Keratinocyte (primary cell): ENCODE measurements at regions not wholly inside any gene's neighbourhood (a gene's known extent, or its start where the extent isn't known, plus 50 kb on each side); places are given as distances from the start of the nearest gene placed in this dataset.

ENCODE experiments used
- DNase-seq: peaks from one replicate; pipeline ENCODE4 v3.0.0-alpha.2; 2011; ENCODE audit warnings: low read depth, missing footprints, low spot score
- FAIRE-seq: peaks from 2 replicates; lab custom pipeline; 2011; peaks lifted over from hg19 to GRCh38; lab: Jason Lieb, UNC
- H2AFZ ChIP-seq: 2 replicates; pipeline ENCODE4 v1.6.0; 2012; ENCODE audit warnings: low read length, control low read depth, inconsistent platforms; ENCODE audit not compliant: control insufficient read depth
- H3K27ac ChIP-seq: 2 replicates; pipeline ENCODE4 v1.5.1; 2011; ENCODE audit warnings: low read length; ENCODE audit not compliant: control insufficient read depth, insufficient read depth
- H3K27me3 ChIP-seq: 3 replicates; pipeline ENCODE4 v1.6.0; 2011; ENCODE audit warnings: low read length; ENCODE audit not compliant: control insufficient read depth, insufficient read depth; ENCODE audit errors: extremely low read depth
- H3K36me3 ChIP-seq, 2 experiments: 2 replicates in 1 of 2; 3 replicates in 1 of 2; pipeline ENCODE4 v1.5.1; 2011; ENCODE audit warnings: low read length in 2 of 2, mild to moderate bottlenecking in 1 of 2; ENCODE audit not compliant: control insufficient read depth in 2 of 2, insufficient read depth in 2 of 2; ENCODE audit errors: extremely low read depth in 1 of 2
- H3K4me1 ChIP-seq: 3 replicates; pipeline ENCODE4 v1.5.1; 2011; ENCODE audit warnings: low read length; ENCODE audit not compliant: control insufficient read depth, insufficient read depth; ENCODE audit errors: extremely low read depth
- H3K4me2 ChIP-seq: 3 replicates; pipeline ENCODE4 v1.6.0; 2011; ENCODE audit warnings: low read depth, low read length; ENCODE audit not compliant: control insufficient read depth, insufficient read depth; ENCODE audit errors: extremely low read depth
- H3K4me3 ChIP-seq, 3 experiments: fragments of 200-600 bp in 1 of 3; sonication (generic) in 1 of 3; 2 replicates in 2 of 3; 3 replicates in 1 of 3; pipeline ENCODE4 v1.5.1; 2011 to 2016; ENCODE audit warnings: low read length in 3 of 3, mild to moderate bottlenecking in 3 of 3, control low read depth in 2 of 3, inconsistent platforms in 1 of 3, low read depth in 1 of 3, mixed read lengths in 1 of 3, mixed run types in 1 of 3, moderate library complexity in 1 of 3; ENCODE audit not compliant: control insufficient read depth in 2 of 3, insufficient read depth in 2 of 3; ENCODE audit errors: extremely low read depth in 1 of 3
- H3K79me2 ChIP-seq: 2 replicates; pipeline ENCODE4 v1.6.0; 2012; ENCODE audit warnings: low read length; ENCODE audit not compliant: control insufficient read depth, insufficient read depth
- H3K9ac ChIP-seq: 3 replicates; pipeline ENCODE4 v1.6.0; 2011; ENCODE audit warnings: low read length; ENCODE audit not compliant: control insufficient read depth, insufficient read depth; ENCODE audit errors: extremely low read depth
- H3K9me1 ChIP-seq: 3 replicates; pipeline ENCODE4 v1.6.0; 2011; ENCODE audit warnings: low read length; ENCODE audit not compliant: control insufficient read depth, insufficient read depth; ENCODE audit errors: extremely low read depth
- H3K9me3 ChIP-seq: 2 replicates; pipeline ENCODE4 v1.5.1; 2012; ENCODE audit warnings: low read depth, low read length; ENCODE audit not compliant: control insufficient read depth
- H4K20me1 ChIP-seq: 3 replicates; pipeline ENCODE4 v1.6.0; 2011; ENCODE audit warnings: low read length; ENCODE audit not compliant: control insufficient read depth, insufficient read depth; ENCODE audit errors: extremely low read depth
- CTCF ChIP-seq, 3 experiments: IDR thresholded peaks in 1 of 3; conservative IDR thresholded peaks in 1 of 3; optimal IDR thresholded peaks in 1 of 3; 2 replicates in 2 of 3; 3 replicates in 1 of 3; pipeline versions ENCODE3 to v1.5.1; 2011; ENCODE audit warnings: low read length in 3 of 3, mild to moderate bottlenecking in 3 of 3, moderate library complexity in 2 of 3, control low read depth in 1 of 3, inconsistent platforms in 1 of 3; ENCODE audit not compliant: insufficient read depth in 2 of 3; ENCODE audit errors: extremely low read depth in 1 of 3
- EZH2 ChIP-seq: IDR thresholded peaks from one replicate; pipeline ENCODE4 v1.6.1; 2012; ENCODE audit warnings: inconsistent platforms, mild to moderate bottlenecking, low read length, moderate library complexity
- dilution Hi-C: fragments of 300-500 bp; cut with MboI; formaldehyde crosslinking; loops from one replicate; pipeline ENCODE4 v1.7.0; 2020; ENCODE audit warnings: low sequenced_read_pairs; ENCODE audit not compliant: extremely low pct_ligation_motif_present

- no peaks in the 10 kb centered on the region for H3K9me3 ChIP-seq
- peaks cover 37% of the 10 kb centered on the region for H3K4me1 ChIP-seq
- peaks cover 3% of the 10 kb centered on the region for H3K79me2 ChIP-seq
- TF ChIP-seq EZH2 (no peak), CTCF (optimal IDR thresholded peaks at IDR 0.05 in 1 of 3, IDR thresholded peaks at IDR 0.05 in 1 of 3, conservative IDR thresholded peaks at IDR 0.05 in 1 of 3; ENCODE audit: extremely low read depth in 1 of 3, insufficient read depth in 2 of 3, low read length in 3 of 3) (no peak)
- no peaks in the 10 kb centered on the region for H3K36me3 ChIP-seq
- peak overlapping the region; percentile 20 for H3K9ac ChIP-seq
- H3K4me2 ChIP-seq: peak overlapping the region; percentile 80
- no peaks in the 10 kb centered on the region for H3K9me1 ChIP-seq
- H3K27ac ChIP-seq: peak overlapping the region; percentile 57
- no peaks in the 10 kb centered on the region for H4K20me1 ChIP-seq
- FAIRE-seq: peak; percentile 95
- H3K4me3 ChIP-seq: peak overlapping the region in 1 of 3 experiments; percentile 30
- no peaks in the 10 kb centered on the region for H3K27me3 ChIP-seq
- dilution Hi-C loops: no loop called here
- H2AFZ ChIP-seq: peak overlapping the region; percentile 23
- DNase-seq: no peak
Measured at GRCh38 chr9:589723-590122, 251.8 kb upstream of the DMRT1 start.

GRCh38 chr9:591292-591691 lies 250.2 kb upstream of the DMRT1 start:
- no peak overlapping the region for H2AFZ ChIP-seq
- H3K4me2 ChIP-seq: peak overlapping the region; percentile 80
- no peak for TF ChIP-seq EZH2
- no peak for TF ChIP-seq CTCF (optimal IDR thresholded peaks at IDR 0.05 in 1 of 3, IDR thresholded peaks at IDR 0.05 in 1 of 3, conservative IDR thresholded peaks at IDR 0.05 in 1 of 3; ENCODE audit: extremely low read depth in 1 of 3, insufficient read depth in 2 of 3, low read length in 3 of 3)
- H3K9ac ChIP-seq: peak overlapping the region; percentile 3
- H3K9me3 ChIP-seq: no peaks in the 10 kb centered on the region
- dilution Hi-C loops: no loop called here
- peak overlapping the region in 1 of 3 experiments; percentile 31 for H3K4me3 ChIP-seq
- no peaks in the 10 kb centered on the region for H3K9me1 ChIP-seq
- H3K36me3 ChIP-seq: peaks cover 0 to 3% of the 10 kb centered on the region in 2 experiments
- FAIRE-seq (peak; percentile 94), DNase-seq (peak; percentile 85)
- H3K4me1 ChIP-seq: peaks cover 37% of the 10 kb centered on the region
- no peaks in the 10 kb centered on the region for H3K27me3 ChIP-seq
- peak overlapping the region; percentile 53 for H3K27ac ChIP-seq
- H4K20me1 ChIP-seq: no peaks in the 10 kb centered on the region
- H3K79me2 ChIP-seq: peaks cover 5% of the 10 kb centered on the region
